ENCODE measurements at regions not wholly inside any gene's neighbourhood (a gene's known extent, or its start where the extent isn't known, plus 50 kb on each side); places are given as distances from the start of the nearest gene placed in this dataset.

- no peaks in the 10 kb centered on the region for H3K27me3 ChIP-seq (ENCODE audit: control insufficient read depth in 2 of 2, insufficient read depth in 2 of 2, low read length in 2 of 2)
- no TSS peak for BruUV-seq (replicated peaks)
- H3K27ac ChIP-seq (ENCODE audit: insufficient read depth, low read depth, low read length), result no peak overlapping the region
- POLR2A ChIA-PET, result no interaction called here
- no peaks in the 10 kb centered on the region for H3K79me2 ChIP-seq (ENCODE audit: control insufficient read depth, insufficient read depth, low read length)
- DNase-seq (ENCODE audit: low read depth, low spot score) (no peak), FAIRE-seq (no peak)
- no peaks in the 10 kb centered on the region for H3K4me1 ChIP-seq (ENCODE audit: control insufficient read depth, extremely low read depth, insufficient read depth, low read length)
- no peaks in the 10 kb centered on the region for H3K9me1 ChIP-seq (replicated peaks; ENCODE audit: control insufficient read depth, extremely low read depth, insufficient read depth, low read length)
- H4K20me1 ChIP-seq (replicated peaks; ENCODE audit: control insufficient read depth, extremely low read depth, insufficient read depth, low read length), result no peaks in the 10 kb centered on the region
- no peaks in the 10 kb centered on the region for H3K9me3 ChIP-seq (replicated peaks; ENCODE audit: control insufficient read depth, insufficient read depth, low read length)
- H3K4me3 ChIP-seq (replicated peaks in 1 of 3; ENCODE audit: insufficient read depth in 1 of 3, low read depth in 1 of 3, low read length in 3 of 3), result no peak overlapping the region
- dilution Hi-C loops (cut with MboI; ENCODE audit: extremely low pct_ligation_motif_present, low sequenced_read_pairs), result no loop called here
- CTCF ChIA-PET, result no interaction called here
- intact Hi-C loops (cut with micrococcal nuclease), result no loop called here
- no peak overlapping the region for H3K9ac ChIP-seq (replicated peaks; ENCODE audit: extremely low read depth, insufficient read depth, low read length)
- no peak overlapping the region for H3K4me2 ChIP-seq (ENCODE audit: insufficient read depth, low read length)
- TF ChIP-seq FOS (IDR thresholded peaks at IDR 0.05; ENCODE audit: borderline replicate concordance, insufficient read depth, low read length), result no peak
- TF ChIP-seq JUN (IDR thresholded peaks at IDR 0.05; ENCODE audit: borderline replicate concordance, insufficient read depth, insufficient read length, low read depth), result no peak
- no peak for TF ChIP-seq POLR2AphosphoS5 (IDR thresholded peaks at IDR 0.05; ENCODE audit: insufficient read depth, low read depth, low read length)
- TF ChIP-seq POLR2A (IDR thresholded peaks at IDR 0.05; ENCODE audit: low read depth, low read length), result no peak
- TF ChIP-seq, protein P1, sequence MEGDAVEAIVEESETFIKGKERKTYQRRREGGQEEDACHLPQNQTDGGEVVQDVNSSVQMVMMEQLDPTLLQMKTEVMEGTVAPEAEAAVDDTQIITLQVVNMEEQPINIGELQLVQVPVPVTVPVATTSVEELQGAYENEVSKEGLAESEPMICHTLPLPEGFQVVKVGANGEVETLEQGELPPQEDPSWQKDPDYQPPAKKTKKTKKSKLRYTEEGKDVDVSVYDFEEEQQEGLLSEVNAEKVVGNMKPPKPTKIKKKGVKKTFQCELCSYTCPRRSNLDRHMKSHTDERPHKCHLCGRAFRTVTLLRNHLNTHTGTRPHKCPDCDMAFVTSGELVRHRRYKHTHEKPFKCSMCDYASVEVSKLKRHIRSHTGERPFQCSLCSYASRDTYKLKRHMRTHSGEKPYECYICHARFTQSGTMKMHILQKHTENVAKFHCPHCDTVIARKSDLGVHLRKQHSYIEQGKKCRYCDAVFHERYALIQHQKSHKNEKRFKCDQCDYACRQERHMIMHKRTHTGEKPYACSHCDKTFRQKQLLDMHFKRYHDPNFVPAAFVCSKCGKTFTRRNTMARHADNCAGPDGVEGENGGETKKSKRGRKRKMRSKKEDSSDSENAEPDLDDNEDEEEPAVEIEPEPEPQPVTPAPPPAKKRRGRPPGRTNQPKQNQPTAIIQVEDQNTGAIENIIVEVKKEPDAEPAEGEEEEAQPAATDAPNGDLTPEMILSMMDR (IDR thresholded peaks at IDR 0.05; ENCODE audit: extremely low read depth in 1 of 2, insufficient read depth in 1 of 2, low read depth in 1 of 2, low read length in 2 of 2), result no peak
- H3K36me3 ChIP-seq (ENCODE audit: control insufficient read depth in 2 of 2, extremely low read depth in 1 of 2, insufficient read depth in 2 of 2, low read length in 2 of 2), result no peaks in the 10 kb centered on the region
- H2AFZ ChIP-seq (ENCODE audit: low read depth, low read length), result no peak overlapping the region
Measured at GRCh38 chr11:96621161-96621560, 231.3 kb downstream of the JRKL start.

DNA sequence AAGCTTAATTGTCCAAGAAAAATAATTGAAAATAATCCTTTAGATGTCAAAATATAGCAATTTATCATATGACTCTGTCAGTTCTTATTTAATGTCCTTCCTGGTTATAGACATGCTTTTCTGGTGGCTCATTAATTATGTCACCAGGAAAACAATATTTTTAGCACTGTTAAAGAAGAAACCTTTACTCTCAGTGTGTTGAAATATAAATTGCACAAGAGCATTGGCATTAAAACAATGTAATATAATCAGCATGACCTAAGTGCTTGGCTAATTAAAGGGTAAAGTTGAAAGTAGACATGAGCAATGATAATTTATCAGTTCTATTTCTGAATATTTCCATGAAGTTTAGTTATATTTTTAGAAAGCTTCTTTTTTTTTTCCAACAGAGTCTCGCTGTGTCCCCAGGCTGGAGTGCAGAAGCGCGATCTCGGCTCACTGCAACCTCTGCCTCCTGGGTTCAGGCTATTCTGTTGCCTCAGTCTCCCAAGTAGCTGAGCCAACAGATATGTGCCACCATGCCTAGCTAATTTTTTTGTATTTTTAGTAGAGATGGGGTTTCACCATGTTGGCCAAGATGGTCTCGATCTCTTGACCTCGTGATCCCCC is 232.3 kb downstream of the JRKL start:
- no peak for TF ChIP-seq MYC (IDR thresholded peaks at IDR 0.05; ENCODE audit: low read depth, low read length)
- TF ChIP-seq, protein P1 (IDR thresholded peaks at IDR 0.05; ENCODE audit: extremely low read depth in 1 of 2, insufficient read depth in 1 of 2, low read depth in 1 of 2, low read length in 2 of 2), result no peak
- TF ChIP-seq JUN (IDR thresholded peaks at IDR 0.05; ENCODE audit: borderline replicate concordance, insufficient read depth, insufficient read length, low read depth), result no peak
- no peak for TF ChIP-seq EZH2 (IDR thresholded peaks at IDR 0.05; ENCODE audit: borderline replicate concordance, low read depth, low read length, severe bottlenecking)
- no peak for TF ChIP-seq FOS (IDR thresholded peaks at IDR 0.05; ENCODE audit: borderline replicate concordance, insufficient read depth, low read length)
- TF ChIP-seq POLR2AphosphoS5 (IDR thresholded peaks at IDR 0.05; ENCODE audit: insufficient read depth, low read depth, low read length), result no peak
- no peak for TF ChIP-seq GATA2 (IDR thresholded peaks at IDR 0.05; ENCODE audit: insufficient read depth, insufficient read length, low read depth, low read length)
- TF ChIP-seq MAX (IDR thresholded peaks at IDR 0.05; ENCODE audit: insufficient read depth, insufficient read length), result no peak
- no peak for TF ChIP-seq POLR2A (IDR thresholded peaks at IDR 0.05; ENCODE audit: low read depth, low read length)
- no TSS peak for BruUV-seq (replicated peaks)
- Histone ChIP-seq H4K20me1 (replicated peaks; ENCODE audit: control insufficient read depth, extremely low read depth, insufficient read depth, low read length) (no peaks in the 10 kb centered on the region), H3K4me2 (ENCODE audit: insufficient read depth, low read length) (no peak overlapping the region), H3K27me3 (ENCODE audit: control insufficient read depth in 2 of 2, insufficient read depth in 2 of 2, low read length in 2 of 2) (no peaks in the 10 kb centered on the region), H3K36me3 (ENCODE audit: control insufficient read depth in 2 of 2, extremely low read depth in 1 of 2, insufficient read depth in 2 of 2, low read length in 2 of 2) (no peaks in the 10 kb centered on the region), H3K9me1 (replicated peaks; ENCODE audit: control insufficient read depth, extremely low read depth, insufficient read depth, low read length) (no peaks in the 10 kb centered on the region), H3K4me3 (replicated peaks in 1 of 3; ENCODE audit: insufficient read depth in 1 of 3, low read depth in 1 of 3, low read length in 3 of 3) (no peak overlapping the region), H3K9me3 (replicated peaks; ENCODE audit: control insufficient read depth, insufficient read depth, low read length) (no peaks in the 10 kb centered on the region), H3K27ac (ENCODE audit: insufficient read depth, low read depth, low read length) (no peak overlapping the region), H3K79me2 (ENCODE audit: control insufficient read depth, insufficient read depth, low read length) (no peaks in the 10 kb centered on the region), H3K9ac (replicated peaks; ENCODE audit: extremely low read depth, insufficient read depth, low read length) (no peak overlapping the region), H3K4me1 (ENCODE audit: control insufficient read depth, extremely low read depth, insufficient read depth, low read length) (no peaks in the 10 kb centered on the region), H2AFZ (ENCODE audit: low read depth, low read length) (no peak overlapping the region)
- intact Hi-C loops (cut with micrococcal nuclease), result no loop called here
- DNase-seq (ENCODE audit: low read depth, low spot score) (no peak), FAIRE-seq (no peak)
- dilution Hi-C loops (cut with MboI; ENCODE audit: extremely low pct_ligation_motif_present, low sequenced_read_pairs), result no loop called here
- CTCF ChIA-PET, result no interaction called here
- POLR2A ChIA-PET, result no interaction called here

Measured in endothelial cell of umbilical vein (primary cell).